Kidney epithelial cell (primary cell): ENCODE measurements at regions not wholly inside any gene's neighbourhood (a gene's known extent, or its start where the extent isn't known, plus 50 kb on each side); places are given as distances from the start of the nearest gene placed in this dataset.
"Not testable (repeated sequence)": the region's sequence is repeated elsewhere in the genome, so short reads cannot be mapped to it uniquely, and the experiment has no call there.

Experiments used
- DNase-seq: peaks from one replicate; pipeline ENCODE4 v3.0.0-alpha.2; 2010; ENCODE audit warnings: low read depth
- H3K27me3 ChIP-seq: 2 replicates; pipeline ENCODE4 v1.6.0; 2011; ENCODE audit warnings: low read length; ENCODE audit not compliant: control insufficient read depth, insufficient read depth
- H3K36me3 ChIP-seq: 2 replicates; pipeline ENCODE4 v1.5.1; 2011; ENCODE audit warnings: low read length; ENCODE audit not compliant: control insufficient read depth, insufficient read depth
- H3K4me3 ChIP-seq: 2 replicates; pipeline ENCODE4 v1.5.1; 2011; ENCODE audit warnings: low read depth, mild to moderate bottlenecking, control low read depth, low read length
- CTCF ChIP-seq: IDR thresholded peaks from 2 replicates; pipeline ENCODE4 v1.5.1; 2011; ENCODE audit warnings: mild to moderate bottlenecking, moderate library complexity, low read length, control low read depth, inconsistent platforms; ENCODE audit not compliant: insufficient read depth, poor library complexity, severe bottlenecking

GRCh38 chr7:19351341-19352304 lies 206.4 kb upstream of the FERD3L start:
- no peak for TF ChIP-seq CTCF
- H3K4me3 ChIP-seq = no peak overlapping the region
- H3K27me3 ChIP-seq = no peaks in the 10 kb centered on the region
- H3K36me3 ChIP-seq = no peaks in the 10 kb centered on the region
- DNase-seq = no peak

- Histone ChIP-seq H3K4me3 (no peak overlapping the region), H3K27me3 (no peaks in the 10 kb centered on the region), H3K36me3 (no peaks in the 10 kb centered on the region)
- no peak for TF ChIP-seq CTCF
- no peak for DNase-seq
Measured at GRCh38 chr7:19339512-19339911, 194.3 kb upstream of the FERD3L start.

- H3K4me3 ChIP-seq, H3K36me3 ChIP-seq, DNase-seq, H3K27me3 ChIP-seq: not testable (repeated sequence)
Measured at GRCh38 chr7:19338512-19338911, 193.3 kb upstream of the FERD3L start.

GRCh38 chr7:19336836-19337383 lies 191.7 kb upstream of the FERD3L start:
- no peaks in the 10 kb centered on the region for H3K27me3 ChIP-seq
- H3K4me3 ChIP-seq = no peak overlapping the region
- no peaks in the 10 kb centered on the region for H3K36me3 ChIP-seq
- no peak for TF ChIP-seq CTCF
- no peak for DNase-seq

GRCh38 chr7:19333706-19334105 lies 188.5 kb upstream of the FERD3L start:
- Histone ChIP-seq H3K36me3 (no peaks in the 10 kb centered on the region), H3K27me3 (no peaks in the 10 kb centered on the region), H3K4me3 (no peak overlapping the region)
- no peak for TF ChIP-seq CTCF
- DNase-seq = no peak

GRCh38 chr7:19327018-19327417 lies 181.8 kb upstream of the FERD3L start:
- TF ChIP-seq CTCF = no peak
- no peaks in the 10 kb centered on the region for H3K36me3 ChIP-seq
- no peak overlapping the region for H3K4me3 ChIP-seq
- DNase-seq = no peak
- no peaks in the 10 kb centered on the region for H3K27me3 ChIP-seq
